ENCODE measurements at regions not wholly inside any gene's neighbourhood (a gene's known extent, or its start where the extent isn't known, plus 50 kb on each side); places are given as distances from the start of the nearest gene placed in this dataset.
"Not testable (repeated sequence)": the region's sequence is repeated elsewhere in the genome, so short reads cannot be mapped to it uniquely, and the experiment has no call there.

GRCh38 chr7:17095931-17096330 is 202.5 kb upstream of the AHR start:
- no peak for DNase-seq

GRCh38 chr7:17097668-17098297 is 200.7 kb upstream of the AHR start:
- DNase-seq: no peak

- no peak for DNase-seq
Measured at GRCh38 chr7:17098515-17098914, 199.9 kb upstream of the AHR start.

- DNase-seq: no peak
Measured at GRCh38 chr7:17099083-17099973, 199.1 kb upstream of the AHR start.

GRCh38 chr7:17099974-17100509 is 198.4 kb upstream of the AHR start:
- not testable (repeated sequence) for DNase-seq

- DNase-seq: no peak
Measured at GRCh38 chr7:17101207-17101696, 197.2 kb upstream of the AHR start.

GRCh38 chr7:17103170-17103569 is 195.3 kb upstream of the AHR start:
- DNase-seq: no peak

- DNase-seq: no peak
Measured at GRCh38 chr7:17103984-17104383, 194.5 kb upstream of the AHR start.

GRCh38 chr7:17104419-17104818 is 194.0 kb upstream of the AHR start:
- DNase-seq: no peak

- no peak for DNase-seq
Measured at GRCh38 chr7:17105701-17106100, 192.8 kb upstream of the AHR start.

- no peak for DNase-seq
Measured at GRCh38 chr7:17108049-17108584, 190.3 kb upstream of the AHR start.

GRCh38 chr7:17109020-17109419 is 189.4 kb upstream of the AHR start:
- no peak for DNase-seq

- DNase-seq: not testable (repeated sequence)
Measured at GRCh38 chr7:17113770-17114169, 184.7 kb upstream of the AHR start.

- DNase-seq: no peak
Measured at GRCh38 chr7:17118412-17118811, 180.0 kb upstream of the AHR start.

GRCh38 chr7:17120756-17121155 is 177.7 kb upstream of the AHR start:
- no peak for DNase-seq

GRCh38 chr7:17121671-17122070 is 176.8 kb upstream of the AHR start:
- no peak for DNase-seq

- DNase-seq: no peak
Measured at GRCh38 chr7:17123020-17123419, 175.4 kb upstream of the AHR start.

GRCh38 chr7:17126413-17127268 is 171.8 kb upstream of the AHR start:
- DNase-seq: no peak

GRCh38 chr7:17129218-17129617 is 169.2 kb upstream of the AHR start:
- no peak for DNase-seq

- no peak for DNase-seq
Measured at GRCh38 chr7:17130281-17131059, 168.0 kb upstream of the AHR start.

- no peak for DNase-seq
Measured at GRCh38 chr7:17131060-17131345, 167.4 kb upstream of the AHR start.

Measured in femur (tissue), 1 donor.